Esophagus squamous epithelium (tissue), 4 donors: ENCODE measurements at regions not wholly inside any gene's neighbourhood (a gene's known extent, or its start where the extent isn't known, plus 50 kb on each side); places are given as distances from the start of the nearest gene placed in this dataset.

Experiments
- POLR2A ChIP-seq, 4 donors: fragments of 450-650 bp; IDR thresholded peaks; one replicate each; pipeline ENCODE4 v1.6.1; 2017; ENCODE audit warnings: antibody characterized with exemption in 4 of 4, mild to moderate bottlenecking in 4 of 4, moderate library complexity in 3 of 4
- TF ChIP-seq, protein P1 (sequence below), 6 experiments: fragments of 450-650 bp in 4 of 6; fragments of 200-600 bp in 2 of 6; sonication (generic) in 2 of 6; IDR thresholded peaks; one replicate each; pipeline ENCODE4 v1.5.1; 2016 to 2019; ENCODE audit warnings: antibody characterized with exemption in 6 of 6, mild to moderate bottlenecking in 4 of 6, moderate library complexity in 4 of 6

GRCh38 chr6:80468398-80468797 lies 361.9 kb downstream of the BCKDHB start:
- TF ChIP-seq POLR2A (IDR thresholded peaks at IDR 0.05) = no peak
- TF ChIP-seq, protein P1, sequence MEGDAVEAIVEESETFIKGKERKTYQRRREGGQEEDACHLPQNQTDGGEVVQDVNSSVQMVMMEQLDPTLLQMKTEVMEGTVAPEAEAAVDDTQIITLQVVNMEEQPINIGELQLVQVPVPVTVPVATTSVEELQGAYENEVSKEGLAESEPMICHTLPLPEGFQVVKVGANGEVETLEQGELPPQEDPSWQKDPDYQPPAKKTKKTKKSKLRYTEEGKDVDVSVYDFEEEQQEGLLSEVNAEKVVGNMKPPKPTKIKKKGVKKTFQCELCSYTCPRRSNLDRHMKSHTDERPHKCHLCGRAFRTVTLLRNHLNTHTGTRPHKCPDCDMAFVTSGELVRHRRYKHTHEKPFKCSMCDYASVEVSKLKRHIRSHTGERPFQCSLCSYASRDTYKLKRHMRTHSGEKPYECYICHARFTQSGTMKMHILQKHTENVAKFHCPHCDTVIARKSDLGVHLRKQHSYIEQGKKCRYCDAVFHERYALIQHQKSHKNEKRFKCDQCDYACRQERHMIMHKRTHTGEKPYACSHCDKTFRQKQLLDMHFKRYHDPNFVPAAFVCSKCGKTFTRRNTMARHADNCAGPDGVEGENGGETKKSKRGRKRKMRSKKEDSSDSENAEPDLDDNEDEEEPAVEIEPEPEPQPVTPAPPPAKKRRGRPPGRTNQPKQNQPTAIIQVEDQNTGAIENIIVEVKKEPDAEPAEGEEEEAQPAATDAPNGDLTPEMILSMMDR (IDR thresholded peaks at IDR 0.05) = no peak
